ENCODE measurements at regions not wholly inside any gene's neighbourhood (a gene's known extent, or its start where the extent isn't known, plus 50 kb on each side); places are given as distances from the start of the nearest gene placed in this dataset.

- H3K27me3 ChIP-seq (ENCODE audit: low read depth), result no peaks in the 10 kb centered on the region
- H3K4me1 ChIP-seq, result no peaks in the 10 kb centered on the region
- DNase-seq, result no peak
- H3K9me3 ChIP-seq (replicated peaks), result no peaks in the 10 kb centered on the region
- no peak for TF ChIP-seq CTCF (IDR thresholded peaks at IDR 0.05; ENCODE audit: borderline replicate concordance)
- H3K4me3 ChIP-seq, result no peak overlapping the region
- H3K27ac ChIP-seq (replicated peaks), result no peak overlapping the region
- H3K36me3 ChIP-seq, result no peaks in the 10 kb centered on the region
- intact Hi-C loops (cut with micrococcal nuclease), result no loop called here
Observed at GRCh38 chr12:97638739-97639138, 176.1 kb downstream of the RMST start.

- H3K36me3 ChIP-seq, result no peaks in the 10 kb centered on the region
- DNase-seq, result no peak
Observed at GRCh38 chr12:97639702-97640101, 177.1 kb downstream of the RMST start.

GRCh38 chr12:97640826-97641225 lies 178.2 kb downstream of the RMST start:
- DNase-seq, result no peak
- Histone ChIP-seq H3K27ac (replicated peaks) (no peak overlapping the region), H3K4me1 (no peaks in the 10 kb centered on the region), H3K4me3 (no peak overlapping the region), H3K27me3 (ENCODE audit: low read depth) (no peaks in the 10 kb centered on the region), H3K9me3 (replicated peaks) (no peaks in the 10 kb centered on the region), H3K36me3 (no peaks in the 10 kb centered on the region)
- intact Hi-C loops (cut with micrococcal nuclease), result no loop called here
- no peak for TF ChIP-seq CTCF (IDR thresholded peaks at IDR 0.05; ENCODE audit: borderline replicate concordance)

More at GRCh38 chr12:97639702-97640101, 177.1 kb downstream of the RMST start:
- Histone ChIP-seq H3K27ac (replicated peaks) (no peak overlapping the region), H3K9me3 (replicated peaks) (no peaks in the 10 kb centered on the region), H3K4me1 (no peaks in the 10 kb centered on the region), H3K27me3 (ENCODE audit: low read depth) (no peaks in the 10 kb centered on the region), H3K4me3 (no peak overlapping the region)
- no peak for TF ChIP-seq CTCF (IDR thresholded peaks at IDR 0.05; ENCODE audit: borderline replicate concordance)
- intact Hi-C loops (cut with micrococcal nuclease), result no loop called here

- Histone ChIP-seq H3K9me3 (replicated peaks) (no peaks in the 10 kb centered on the region), H3K27ac (replicated peaks) (no peak overlapping the region), H3K36me3 (no peaks in the 10 kb centered on the region), H3K4me1 (no peaks in the 10 kb centered on the region), H3K27me3 (ENCODE audit: low read depth) (no peaks in the 10 kb centered on the region), H3K4me3 (no peak overlapping the region)
- no peak for DNase-seq
- intact Hi-C loops (cut with micrococcal nuclease), result no loop called here
- no peak for TF ChIP-seq CTCF (IDR thresholded peaks at IDR 0.05; ENCODE audit: borderline replicate concordance)
Observed at GRCh38 chr12:97642911-97643310, 180.3 kb downstream of the RMST start.

GRCh38 chr12:97643924-97644323 lies 181.3 kb downstream of the RMST start:
- Histone ChIP-seq H3K4me3 (no peak overlapping the region), H3K9me3 (replicated peaks) (no peaks in the 10 kb centered on the region), H3K4me1 (no peaks in the 10 kb centered on the region), H3K27me3 (ENCODE audit: low read depth) (no peaks in the 10 kb centered on the region), H3K27ac (replicated peaks) (no peak overlapping the region), H3K36me3 (no peaks in the 10 kb centered on the region)
- no peak for TF ChIP-seq CTCF (IDR thresholded peaks at IDR 0.05; ENCODE audit: borderline replicate concordance)
- intact Hi-C loops (cut with micrococcal nuclease), result no loop called here
- DNase-seq, result no peak

GRCh38 chr12:97645726-97646125 lies 183.1 kb downstream of the RMST start:
- no peak overlapping the region for H3K4me3 ChIP-seq
- intact Hi-C loops (cut with micrococcal nuclease), result no loop called here
- DNase-seq, result no peak
- no peaks in the 10 kb centered on the region for H3K27me3 ChIP-seq (ENCODE audit: low read depth)
- no peaks in the 10 kb centered on the region for H3K4me1 ChIP-seq
- H3K9me3 ChIP-seq (replicated peaks), result peaks cover 4% of the 10 kb centered on the region
- no peaks in the 10 kb centered on the region for H3K36me3 ChIP-seq
- no peak overlapping the region for H3K27ac ChIP-seq (replicated peaks)
- no peak for TF ChIP-seq CTCF (IDR thresholded peaks at IDR 0.05; ENCODE audit: borderline replicate concordance)

Data from left ventricle myocardium inferior (tissue), 1 donor.